Keratinocyte (primary cell): ENCODE measurements at regions not wholly inside any gene's neighbourhood (a gene's known extent, or its start where the extent isn't known, plus 50 kb on each side); places are given as distances from the start of the nearest gene placed in this dataset.

ENCODE experiments used
- DNase-seq: peaks from one replicate; pipeline ENCODE4 v3.0.0-alpha.2; 2011; ENCODE audit warnings: low read depth, missing footprints, low spot score
- FAIRE-seq: peaks from 2 replicates; lab custom pipeline; 2011; peaks lifted over from hg19 to GRCh38; lab: Jason Lieb, UNC
- H2AFZ ChIP-seq: 2 replicates; pipeline ENCODE4 v1.6.0; 2012; ENCODE audit warnings: low read length, control low read depth, inconsistent platforms; ENCODE audit not compliant: control insufficient read depth
- H3K27ac ChIP-seq: 2 replicates; pipeline ENCODE4 v1.5.1; 2011; ENCODE audit warnings: low read length; ENCODE audit not compliant: control insufficient read depth, insufficient read depth
- H3K27me3 ChIP-seq: 3 replicates; pipeline ENCODE4 v1.6.0; 2011; ENCODE audit warnings: low read length; ENCODE audit not compliant: control insufficient read depth, insufficient read depth; ENCODE audit errors: extremely low read depth
- H3K36me3 ChIP-seq, 2 experiments: 2 replicates in 1 of 2; 3 replicates in 1 of 2; pipeline ENCODE4 v1.5.1; 2011; ENCODE audit warnings: low read length in 2 of 2, mild to moderate bottlenecking in 1 of 2; ENCODE audit not compliant: control insufficient read depth in 2 of 2, insufficient read depth in 2 of 2; ENCODE audit errors: extremely low read depth in 1 of 2
- H3K4me1 ChIP-seq: 3 replicates; pipeline ENCODE4 v1.5.1; 2011; ENCODE audit warnings: low read length; ENCODE audit not compliant: control insufficient read depth, insufficient read depth; ENCODE audit errors: extremely low read depth
- H3K4me2 ChIP-seq: 3 replicates; pipeline ENCODE4 v1.6.0; 2011; ENCODE audit warnings: low read depth, low read length; ENCODE audit not compliant: control insufficient read depth, insufficient read depth; ENCODE audit errors: extremely low read depth
- H3K4me3 ChIP-seq, 3 experiments: fragments of 200-600 bp in 1 of 3; sonication (generic) in 1 of 3; 2 replicates in 2 of 3; 3 replicates in 1 of 3; pipeline ENCODE4 v1.5.1; 2011 to 2016; ENCODE audit warnings: low read length in 3 of 3, mild to moderate bottlenecking in 3 of 3, control low read depth in 2 of 3, inconsistent platforms in 1 of 3, low read depth in 1 of 3, mixed read lengths in 1 of 3, mixed run types in 1 of 3, moderate library complexity in 1 of 3; ENCODE audit not compliant: control insufficient read depth in 2 of 3, insufficient read depth in 2 of 3; ENCODE audit errors: extremely low read depth in 1 of 3
- H3K79me2 ChIP-seq: 2 replicates; pipeline ENCODE4 v1.6.0; 2012; ENCODE audit warnings: low read length; ENCODE audit not compliant: control insufficient read depth, insufficient read depth
- H3K9ac ChIP-seq: 3 replicates; pipeline ENCODE4 v1.6.0; 2011; ENCODE audit warnings: low read length; ENCODE audit not compliant: control insufficient read depth, insufficient read depth; ENCODE audit errors: extremely low read depth
- H3K9me1 ChIP-seq: 3 replicates; pipeline ENCODE4 v1.6.0; 2011; ENCODE audit warnings: low read length; ENCODE audit not compliant: control insufficient read depth, insufficient read depth; ENCODE audit errors: extremely low read depth
- H3K9me3 ChIP-seq: 2 replicates; pipeline ENCODE4 v1.5.1; 2012; ENCODE audit warnings: low read depth, low read length; ENCODE audit not compliant: control insufficient read depth
- H4K20me1 ChIP-seq: 3 replicates; pipeline ENCODE4 v1.6.0; 2011; ENCODE audit warnings: low read length; ENCODE audit not compliant: control insufficient read depth, insufficient read depth; ENCODE audit errors: extremely low read depth
- EZH2 ChIP-seq: IDR thresholded peaks from one replicate; pipeline ENCODE4 v1.6.1; 2012; ENCODE audit warnings: inconsistent platforms, mild to moderate bottlenecking, low read length, moderate library complexity
- dilution Hi-C: fragments of 300-500 bp; cut with MboI; formaldehyde crosslinking; loops from one replicate; pipeline ENCODE4 v1.7.0; 2020; ENCODE audit warnings: low sequenced_read_pairs; ENCODE audit not compliant: extremely low pct_ligation_motif_present
- TF ChIP-seq, protein P1 (sequence below), 3 experiments: IDR thresholded peaks in 1 of 3; conservative IDR thresholded peaks in 1 of 3; optimal IDR thresholded peaks in 1 of 3; 2 replicates in 2 of 3; 3 replicates in 1 of 3; pipeline versions ENCODE3 to v1.5.1; 2011; ENCODE audit warnings: low read length in 3 of 3, mild to moderate bottlenecking in 3 of 3, moderate library complexity in 2 of 3, control low read depth in 1 of 3, inconsistent platforms in 1 of 3; ENCODE audit not compliant: insufficient read depth in 2 of 3; ENCODE audit errors: extremely low read depth in 1 of 3

- Histone ChIP-seq H3K36me3 (no peaks in the 10 kb centered on the region), H3K27ac (no peak overlapping the region), H3K9ac (no peak overlapping the region), H3K27me3 (no peaks in the 10 kb centered on the region), H3K79me2 (no peaks in the 10 kb centered on the region), H3K4me3 (no peak overlapping the region), H3K4me2 (no peak overlapping the region), H3K9me1 (no peaks in the 10 kb centered on the region), H3K9me3 (no peaks in the 10 kb centered on the region), H3K4me1 (no peaks in the 10 kb centered on the region), H4K20me1 (no peaks in the 10 kb centered on the region), H2AFZ (no peak overlapping the region)
- DNase-seq (no peak), FAIRE-seq (no peak)
- dilution Hi-C loops = no loop called here
- TF ChIP-seq EZH2 = no peak
- TF ChIP-seq, protein P1, sequence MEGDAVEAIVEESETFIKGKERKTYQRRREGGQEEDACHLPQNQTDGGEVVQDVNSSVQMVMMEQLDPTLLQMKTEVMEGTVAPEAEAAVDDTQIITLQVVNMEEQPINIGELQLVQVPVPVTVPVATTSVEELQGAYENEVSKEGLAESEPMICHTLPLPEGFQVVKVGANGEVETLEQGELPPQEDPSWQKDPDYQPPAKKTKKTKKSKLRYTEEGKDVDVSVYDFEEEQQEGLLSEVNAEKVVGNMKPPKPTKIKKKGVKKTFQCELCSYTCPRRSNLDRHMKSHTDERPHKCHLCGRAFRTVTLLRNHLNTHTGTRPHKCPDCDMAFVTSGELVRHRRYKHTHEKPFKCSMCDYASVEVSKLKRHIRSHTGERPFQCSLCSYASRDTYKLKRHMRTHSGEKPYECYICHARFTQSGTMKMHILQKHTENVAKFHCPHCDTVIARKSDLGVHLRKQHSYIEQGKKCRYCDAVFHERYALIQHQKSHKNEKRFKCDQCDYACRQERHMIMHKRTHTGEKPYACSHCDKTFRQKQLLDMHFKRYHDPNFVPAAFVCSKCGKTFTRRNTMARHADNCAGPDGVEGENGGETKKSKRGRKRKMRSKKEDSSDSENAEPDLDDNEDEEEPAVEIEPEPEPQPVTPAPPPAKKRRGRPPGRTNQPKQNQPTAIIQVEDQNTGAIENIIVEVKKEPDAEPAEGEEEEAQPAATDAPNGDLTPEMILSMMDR (optimal IDR thresholded peaks at IDR 0.05 in 1 of 3, IDR thresholded peaks at IDR 0.05 in 1 of 3, conservative IDR thresholded peaks at IDR 0.05 in 1 of 3; ENCODE audit: extremely low read depth in 1 of 3, insufficient read depth in 2 of 3, low read length in 3 of 3) = no peak
Observed at GRCh38 chr3:62970648-62971047, 95.4 kb upstream of the CADPS start.

GRCh38 chr3:62975566-62975965 lies 100.3 kb upstream of the CADPS start:
- Histone ChIP-seq H3K79me2 (no peaks in the 10 kb centered on the region), H3K9me1 (no peaks in the 10 kb centered on the region), H3K4me1 (no peaks in the 10 kb centered on the region), H2AFZ (no peak overlapping the region), H3K9me3 (no peaks in the 10 kb centered on the region), H3K27me3 (no peaks in the 10 kb centered on the region), H3K36me3 (no peaks in the 10 kb centered on the region), H3K4me3 (no peak overlapping the region), H3K4me2 (no peak overlapping the region), H4K20me1 (no peaks in the 10 kb centered on the region), H3K27ac (no peak overlapping the region), H3K9ac (no peak overlapping the region)
- no peak for DNase-seq
- no peak for TF ChIP-seq EZH2
- TF ChIP-seq, protein P1 (optimal IDR thresholded peaks at IDR 0.05 in 1 of 3, IDR thresholded peaks at IDR 0.05 in 1 of 3, conservative IDR thresholded peaks at IDR 0.05 in 1 of 3; ENCODE audit: extremely low read depth in 1 of 3, insufficient read depth in 2 of 3, low read length in 3 of 3) = no peak
- dilution Hi-C loops = no loop called here
- no peak for FAIRE-seq
